Karpas-422 (cell line): ENCODE measurements at regions not wholly inside any gene's neighbourhood (a gene's known extent, or its start where the extent isn't known, plus 50 kb on each side); places are given as distances from the start of the nearest gene placed in this dataset.

ENCODE experiments used
- DNase-seq: peaks from one replicate; pipeline ENCODE4 v3.0.0-alpha.2; 2015
- H2AFZ ChIP-seq: fragments of 200-600 bp; sonication (generic); 2 replicates; pipeline ENCODE4 v1.6.1; 2014; ENCODE audit warnings: antibody characterized with exemption, low read length, mixed read lengths
- H3K27ac ChIP-seq: fragments of 200-600 bp; sonication (generic); 2 replicates; pipeline ENCODE4 v1.5.1; 2014; ENCODE audit warnings: mild to moderate bottlenecking, low read length, moderate library complexity
- H3K27me3 ChIP-seq: fragments of 200-600 bp; sonication (generic); 2 replicates; pipeline ENCODE4 v1.6.1; 2014; ENCODE audit warnings: low read length, mixed read lengths
- H3K36me3 ChIP-seq: fragments of 200-600 bp; sonication (generic); 2 replicates; pipeline ENCODE4 v1.6.1; 2014; ENCODE audit warnings: low read length, mixed read lengths; ENCODE audit not compliant: insufficient read depth
- H3K4me1 ChIP-seq: fragments of 200-600 bp; sonication (generic); 2 replicates; pipeline ENCODE4 v1.6.1; 2014; ENCODE audit warnings: mild to moderate bottlenecking, low read length, mixed read lengths
- H3K4me2 ChIP-seq: fragments of 200-600 bp; sonication (generic); 2 replicates; pipeline ENCODE4 v1.6.1; 2014; ENCODE audit warnings: low read length, low read depth, mild to moderate bottlenecking; ENCODE audit not compliant: poor library complexity, severe bottlenecking
- H3K4me3 ChIP-seq: fragments of 200-600 bp; sonication (generic); 2 replicates; pipeline ENCODE4 v1.5.1; 2014; ENCODE audit warnings: mild to moderate bottlenecking, antibody characterized with exemption, low read length, mixed read lengths
- H3K79me2 ChIP-seq: fragments of 200-600 bp; sonication (generic); 2 replicates; pipeline ENCODE4 v1.6.1; 2014; ENCODE audit warnings: mild to moderate bottlenecking, low read length, mixed read lengths
- H3K9ac ChIP-seq: fragments of 200-600 bp; sonication (generic); 2 replicates; pipeline ENCODE4 v1.6.0; 2014; ENCODE audit warnings: low read length
- H3K9me2 ChIP-seq: fragments of 200-600 bp; sonication (generic), shearing (Covaris generic); replicated peaks from 2 replicates; pipeline ENCODE4 v1.6.0; 2014; ENCODE audit warnings: mild to moderate bottlenecking, low read length, moderate library complexity; ENCODE audit not compliant: insufficient read depth
- H3K9me3 ChIP-seq: fragments of 300-700, 200-600 bp; sonication (generic); 2 replicates; pipeline ENCODE4 v1.6.1; 2014; ENCODE audit warnings: low read length, mixed read lengths
- H4K20me1 ChIP-seq: fragments of 200-600 bp; sonication (generic); 2 replicates; pipeline ENCODE4 v1.6.1; 2014; ENCODE audit warnings: mild to moderate bottlenecking, antibody characterized with exemption, low read length, low read depth; ENCODE audit not compliant: insufficient read depth

GRCh38 chr5:159866093-159866492, 50.2 kb upstream of the ADRA1B start:
- no peaks in the 10 kb centered on the region for H4K20me1 ChIP-seq
- H3K4me1 ChIP-seq = no peaks in the 10 kb centered on the region
- no peak overlapping the region for H3K4me3 ChIP-seq
- no peaks in the 10 kb centered on the region for H3K9me2 ChIP-seq
- H3K4me2 ChIP-seq = no peak overlapping the region
- H3K27ac ChIP-seq = no peak overlapping the region
- no peak for DNase-seq
- no peak overlapping the region for H3K9ac ChIP-seq
- no peak overlapping the region for H2AFZ ChIP-seq
- H3K36me3 ChIP-seq = no peaks in the 10 kb centered on the region
- no peaks in the 10 kb centered on the region for H3K79me2 ChIP-seq
- H3K9me3 ChIP-seq = no peaks in the 10 kb centered on the region
- no peaks in the 10 kb centered on the region for H3K27me3 ChIP-seq
